ENCODE measurements at regions not wholly inside any gene's neighbourhood (a gene's known extent, or its start where the extent isn't known, plus 50 kb on each side); places are given as distances from the start of the nearest gene placed in this dataset.

DNA sequence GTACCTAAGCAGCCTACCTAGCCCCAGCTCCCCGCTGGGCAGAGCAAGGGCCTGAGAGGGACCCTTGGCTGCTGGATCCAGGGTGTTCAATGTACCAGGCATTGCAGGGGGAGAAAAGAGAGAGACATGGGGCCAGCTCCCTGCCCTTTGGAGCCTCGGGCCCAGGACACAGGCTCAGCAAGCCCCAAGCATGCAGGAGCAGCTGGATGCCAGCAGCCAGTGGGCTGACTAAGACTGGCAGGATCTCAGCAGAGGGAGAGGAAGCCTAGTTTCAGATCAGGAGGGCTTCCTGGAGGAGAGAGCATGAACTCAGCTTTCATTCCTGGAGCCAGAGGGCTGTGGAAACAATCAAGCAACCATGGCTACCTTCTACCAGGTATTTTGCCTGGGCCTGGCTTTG, 82.0 kb upstream of the NKD1 start:
- Mint-ChIP-seq H3K9me3 (no peaks in the 10 kb centered on the region), H3K36me3 (ENCODE audit: low read depth) (no peaks in the 10 kb centered on the region), H3K27me3 (ENCODE audit: insufficient read depth) (peaks cover 50% of the 10 kb centered on the region), H3K27ac (no peak overlapping the region), H3K4me3 (no peak overlapping the region), H3K4me1 (ENCODE audit: low read depth) (no peaks in the 10 kb centered on the region)
- TF ChIP-seq, protein P1, sequence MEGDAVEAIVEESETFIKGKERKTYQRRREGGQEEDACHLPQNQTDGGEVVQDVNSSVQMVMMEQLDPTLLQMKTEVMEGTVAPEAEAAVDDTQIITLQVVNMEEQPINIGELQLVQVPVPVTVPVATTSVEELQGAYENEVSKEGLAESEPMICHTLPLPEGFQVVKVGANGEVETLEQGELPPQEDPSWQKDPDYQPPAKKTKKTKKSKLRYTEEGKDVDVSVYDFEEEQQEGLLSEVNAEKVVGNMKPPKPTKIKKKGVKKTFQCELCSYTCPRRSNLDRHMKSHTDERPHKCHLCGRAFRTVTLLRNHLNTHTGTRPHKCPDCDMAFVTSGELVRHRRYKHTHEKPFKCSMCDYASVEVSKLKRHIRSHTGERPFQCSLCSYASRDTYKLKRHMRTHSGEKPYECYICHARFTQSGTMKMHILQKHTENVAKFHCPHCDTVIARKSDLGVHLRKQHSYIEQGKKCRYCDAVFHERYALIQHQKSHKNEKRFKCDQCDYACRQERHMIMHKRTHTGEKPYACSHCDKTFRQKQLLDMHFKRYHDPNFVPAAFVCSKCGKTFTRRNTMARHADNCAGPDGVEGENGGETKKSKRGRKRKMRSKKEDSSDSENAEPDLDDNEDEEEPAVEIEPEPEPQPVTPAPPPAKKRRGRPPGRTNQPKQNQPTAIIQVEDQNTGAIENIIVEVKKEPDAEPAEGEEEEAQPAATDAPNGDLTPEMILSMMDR (IDR thresholded peaks at IDR 0.05), result no peak
- DNase-seq, result no peak

DNA sequence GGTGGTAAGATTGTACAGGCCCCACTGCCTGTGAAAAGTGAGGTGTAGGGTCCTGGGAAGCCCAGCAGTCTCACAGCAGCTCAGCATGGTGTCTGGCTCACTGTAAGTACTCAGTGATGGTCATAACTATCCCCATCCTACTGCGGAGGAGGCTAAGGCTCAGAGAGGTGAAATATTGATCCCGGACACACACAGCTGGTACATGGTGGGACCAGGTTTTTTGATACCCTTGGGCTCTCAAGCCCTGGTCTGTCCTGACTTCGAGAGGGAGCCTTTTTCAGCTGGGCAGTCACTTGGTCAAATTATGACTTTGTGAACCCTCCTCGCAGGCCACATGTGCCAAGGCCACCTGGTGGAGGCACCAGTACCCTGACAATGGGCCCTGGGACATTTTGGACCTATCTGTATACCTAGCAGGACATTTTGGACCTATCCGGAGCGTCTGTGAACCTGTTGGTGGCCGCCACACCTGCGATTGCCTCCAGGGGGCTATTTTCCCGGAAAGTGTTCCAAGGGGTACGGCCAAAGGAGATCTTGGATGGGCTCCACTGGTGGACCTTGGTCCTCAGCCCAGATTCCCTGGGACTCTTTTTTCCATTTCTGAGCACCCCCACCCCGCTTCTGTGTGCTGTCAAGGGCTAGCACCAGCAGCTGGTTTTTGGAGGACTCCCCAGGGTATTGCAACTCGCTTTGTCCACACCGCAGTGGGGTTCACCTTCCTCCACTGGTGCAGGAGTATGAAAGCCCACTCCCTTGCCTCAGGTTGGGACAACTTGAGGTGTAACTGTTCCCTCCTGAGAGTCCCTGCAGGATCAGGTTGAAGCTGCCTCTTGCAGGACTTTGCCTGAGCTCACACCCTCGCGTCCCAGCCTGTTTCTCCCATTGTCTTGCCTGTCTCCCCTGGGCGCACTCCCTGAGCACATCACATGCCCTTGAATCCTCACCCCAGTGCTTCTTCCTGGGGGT, 83.6 kb upstream of the NKD1 start:
- Mint-ChIP-seq H3K9me3 (no peaks in the 10 kb centered on the region), H3K4me1 (ENCODE audit: low read depth) (no peaks in the 10 kb centered on the region), H3K4me3 (no peak overlapping the region), H3K27ac (no peak overlapping the region), H3K27me3 (ENCODE audit: insufficient read depth) (peaks cover 50% of the 10 kb centered on the region), H3K36me3 (ENCODE audit: low read depth) (no peaks in the 10 kb centered on the region)
- DNase-seq, result no peak
- TF ChIP-seq, protein P1 (IDR thresholded peaks at IDR 0.05), result peak; percentile 24; the same call in 1 of the 2 replicates

DNA sequence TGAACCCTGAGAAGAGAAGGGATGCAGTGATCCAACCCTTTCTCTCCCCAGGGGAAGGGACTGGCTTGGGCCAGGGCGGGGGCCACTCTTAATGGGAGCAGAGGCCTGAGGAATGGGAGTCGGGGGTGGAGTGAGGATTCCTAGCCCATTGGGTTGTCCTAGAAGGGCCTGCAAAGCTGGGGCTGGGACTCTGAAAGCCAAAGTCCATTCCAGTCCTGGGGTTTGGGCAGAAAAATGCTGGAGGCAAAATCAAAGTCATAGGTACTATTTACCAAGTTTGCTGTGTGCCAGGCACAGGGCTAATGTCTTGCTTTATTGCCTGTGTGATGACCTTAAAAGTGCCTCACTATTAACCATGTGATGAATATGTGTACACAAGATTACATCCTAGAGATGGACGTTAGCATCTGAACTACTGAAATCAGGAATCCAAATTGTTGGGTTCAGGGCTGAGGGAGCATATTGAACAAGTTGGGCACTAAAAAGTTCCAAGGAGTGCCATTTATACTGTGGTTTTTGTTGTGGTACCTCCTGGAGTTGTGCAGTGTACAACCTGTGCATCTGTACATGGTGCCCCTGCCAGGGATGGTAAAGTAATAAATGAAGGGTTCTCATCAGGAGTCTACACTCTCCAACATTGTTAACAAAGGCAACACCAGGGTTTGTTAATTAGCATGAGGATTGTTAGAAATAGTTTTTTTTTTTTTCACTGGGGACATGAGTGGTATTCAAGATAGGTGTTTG, 84.4 kb upstream of the NKD1 start:
- H3K27me3 Mint-ChIP-seq (ENCODE audit: insufficient read depth), result peaks cover 47% of the 10 kb centered on the region
- no peaks in the 10 kb centered on the region for H3K4me1 Mint-ChIP-seq (ENCODE audit: low read depth)
- H3K4me3 Mint-ChIP-seq, result no peak overlapping the region
- TF ChIP-seq, protein P1 (IDR thresholded peaks at IDR 0.05), result no peak
- no peaks in the 10 kb centered on the region for H3K36me3 Mint-ChIP-seq (ENCODE audit: low read depth)
- H3K27ac Mint-ChIP-seq, result no peak overlapping the region
- DNase-seq, result no peak
- no peaks in the 10 kb centered on the region for H3K9me3 Mint-ChIP-seq

DNA sequence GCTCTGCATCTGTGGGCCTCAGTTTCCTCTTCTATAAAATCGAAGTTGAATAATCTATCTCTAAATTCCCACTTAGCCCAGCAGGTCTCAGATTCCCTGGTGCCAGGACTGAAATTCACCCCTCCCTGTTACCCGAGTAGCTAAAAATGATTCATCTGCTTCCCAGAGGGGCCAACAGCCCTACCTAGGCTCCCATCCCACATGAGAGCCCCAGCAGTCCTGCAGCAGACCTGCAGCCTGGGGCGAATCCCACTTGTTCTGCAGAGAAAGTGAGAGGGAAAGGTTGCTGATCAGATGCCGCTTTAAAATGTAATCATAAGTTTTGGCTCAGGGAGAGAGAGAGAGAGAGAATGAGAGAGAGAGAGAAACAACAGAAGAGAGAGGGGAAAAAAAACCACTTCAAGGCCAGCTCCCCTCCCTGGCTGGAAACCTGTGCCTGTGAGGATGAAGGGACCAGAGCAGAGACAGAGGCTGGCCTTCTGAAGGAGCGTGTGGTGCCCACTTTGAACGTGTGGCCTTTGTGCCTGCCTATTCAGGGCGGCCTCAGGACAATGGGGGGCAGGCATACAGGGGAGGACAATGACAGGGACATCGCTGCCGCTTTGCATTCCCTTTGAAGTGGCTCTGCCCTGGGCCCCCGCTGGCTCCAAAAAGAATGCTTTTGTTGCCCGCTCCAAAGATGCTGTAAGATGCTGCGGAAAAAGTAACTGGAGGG, 85.2 kb upstream of the NKD1 start:
- TF ChIP-seq, protein P1 (IDR thresholded peaks at IDR 0.05), result no peak
- Mint-ChIP-seq H3K36me3 (ENCODE audit: low read depth) (no peaks in the 10 kb centered on the region), H3K4me1 (ENCODE audit: low read depth) (no peaks in the 10 kb centered on the region), H3K9me3 (no peaks in the 10 kb centered on the region), H3K27ac (no peak overlapping the region), H3K27me3 (ENCODE audit: insufficient read depth) (peaks cover 45% of the 10 kb centered on the region), H3K4me3 (no peak overlapping the region)
- no peak for DNase-seq

DNA sequence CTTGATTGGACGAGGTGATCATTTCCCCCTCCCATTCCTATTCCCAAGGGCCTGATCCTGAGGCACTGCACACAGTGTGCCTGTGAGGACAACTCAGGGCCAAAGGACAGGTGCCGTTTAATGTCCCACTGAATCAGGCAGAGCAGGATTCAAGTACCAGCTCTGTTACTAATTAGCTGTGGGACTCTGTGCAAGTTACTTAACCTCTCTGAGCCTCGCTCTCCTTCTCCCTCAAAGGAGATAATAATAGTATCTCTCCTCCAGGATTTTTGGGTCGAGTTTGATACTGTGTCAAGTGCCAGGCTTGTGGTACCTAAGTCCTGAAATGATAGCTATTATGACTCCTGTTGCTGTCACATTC, 86.8 kb upstream of the NKD1 start:
- Mint-ChIP-seq H3K9me3 (no peaks in the 10 kb centered on the region), H3K27ac (no peak overlapping the region), H3K4me3 (no peak overlapping the region), H3K4me1 (ENCODE audit: low read depth) (no peaks in the 10 kb centered on the region), H3K36me3 (ENCODE audit: low read depth) (no peaks in the 10 kb centered on the region), H3K27me3 (ENCODE audit: insufficient read depth) (peaks cover 45% of the 10 kb centered on the region)
- DNase-seq, result no peak
- TF ChIP-seq, protein P1 (IDR thresholded peaks at IDR 0.05), result no peak
